ENCODE measurements at regions not wholly inside any gene's neighbourhood (a gene's known extent, or its start where the extent isn't known, plus 50 kb on each side); places are given as distances from the start of the nearest gene placed in this dataset.

GRCh38 chr5:158516521-158516920 lies 583.2 kb downstream of the EBF1 start:
- Histone ChIP-seq H2AFZ (ENCODE audit: control insufficient read depth, low read depth, low read length) (no peak overlapping the region), H3K4me3 (no peak overlapping the region), H3K4me2 (ENCODE audit: control insufficient read depth, insufficient read depth) (no peak overlapping the region), H3K36me3 (ENCODE audit: control insufficient read depth in 2 of 2, insufficient read depth in 2 of 2, low read length in 1 of 2) (no peaks in the 10 kb centered on the region), H3K27me3 (replicated peaks in 1 of 2; ENCODE audit: control insufficient read depth in 2 of 2, insufficient read depth in 2 of 2, low read length in 1 of 2) (no peaks in the 10 kb centered on the region), H3K9ac (ENCODE audit: control insufficient read depth, insufficient read depth, low read length) (no peak overlapping the region), H4K20me1 (ENCODE audit: control insufficient read depth, insufficient read depth) (no peaks in the 10 kb centered on the region), H3K4me1 (ENCODE audit: control insufficient read depth, insufficient read depth, low read length) (peaks cover 4% of the 10 kb centered on the region), H3K79me2 (ENCODE audit: control insufficient read depth, insufficient read depth, low read length) (no peaks in the 10 kb centered on the region), H3K9me3 (replicated peaks; ENCODE audit: control insufficient read depth, insufficient read depth, low read length) (no peaks in the 10 kb centered on the region), H3K27ac (ENCODE audit: control insufficient read depth, insufficient read depth) (no peak overlapping the region)
- DNase-seq (ENCODE audit: low read depth, low spot score) (no peak), FAIRE-seq (no peak), ATAC-seq (no peak)
- CTCF ChIA-PET: interaction anchor here (0.7 kb wide), 1 partner anchor 590 kb away, joined by 3 read pairs; no protein-coding TSS in a partner anchor
- TF ChIP-seq ELK1 (IDR thresholded peaks at IDR 0.05; ENCODE audit: low read depth, low read length): no peak
- no peak for TF ChIP-seq EZH2 (IDR thresholded peaks at IDR 0.05; ENCODE audit: borderline replicate concordance, control insufficient read depth, low read depth, low read length)
- TF ChIP-seq NFYB (IDR thresholded peaks at IDR 0.05; ENCODE audit: insufficient read depth, low read depth, low read length): no peak
- no peak for TF ChIP-seq SMARCA5 (IDR thresholded peaks at IDR 0.05)
- POLR2A ChIA-PET: no interaction called here
- in situ Hi-C loops (cut with MboI): no loop called here
- intact Hi-C loops (cut with micrococcal nuclease; ENCODE audit: unreplicated experiment): no loop called here
- BruUV-seq (replicated peaks): no TSS peak
- SMC1A ChIA-PET (ENCODE audit: uncharacterized antibody, unreplicated experiment): interaction anchor here (1.3 kb wide), 1 partner anchor 85 kb away, joined by 3 read pairs; no protein-coding TSS in a partner anchor
- RAD21 ChIA-PET (ENCODE audit: unreplicated experiment): no interaction called here
- 40% methylated on average over 2 of the region's 2 CpGs for WGBS (ENCODE audit: insufficient coverage, insufficient replicate concordance, low lambda C conversion rate, missing lambda C conversion rate)

- no peak overlapping the region for H3K27ac ChIP-seq (ENCODE audit: control insufficient read depth, insufficient read depth)
- DNase-seq (ENCODE audit: low read depth, low spot score): no peak
- POLR2A ChIA-PET: no interaction called here
- no peak for FAIRE-seq
- no peak overlapping the region for H3K4me2 ChIP-seq (ENCODE audit: control insufficient read depth, insufficient read depth)
- no peak overlapping the region for H2AFZ ChIP-seq (ENCODE audit: control insufficient read depth, low read depth, low read length)
- SMC1A ChIA-PET (ENCODE audit: uncharacterized antibody, unreplicated experiment): interaction anchor here (1.1 to 1.9 kb wide), 2 partner anchors 9 to 10 kb away, joined by 3 to 9 read pairs; no protein-coding TSS in a partner anchor
- RAD21 ChIA-PET (ENCODE audit: unreplicated experiment): no interaction called here
- 90% methylated on average over 3 of the region's 3 CpGs for WGBS (ENCODE audit: insufficient coverage, insufficient replicate concordance, low lambda C conversion rate, missing lambda C conversion rate)
- no peaks in the 10 kb centered on the region for H3K36me3 ChIP-seq (ENCODE audit: control insufficient read depth in 2 of 2, insufficient read depth in 2 of 2, low read length in 1 of 2)
- intact Hi-C loops (cut with micrococcal nuclease; ENCODE audit: unreplicated experiment) (no loop called here), in situ Hi-C loops (cut with MboI) (no loop called here)
- no TSS peak for BruUV-seq (replicated peaks)
- H3K27me3 ChIP-seq (replicated peaks in 1 of 2; ENCODE audit: control insufficient read depth in 2 of 2, insufficient read depth in 2 of 2, low read length in 1 of 2): no peaks in the 10 kb centered on the region
- no peaks in the 10 kb centered on the region for H3K9me3 ChIP-seq (replicated peaks; ENCODE audit: control insufficient read depth, insufficient read depth, low read length)
- no peak overlapping the region for H3K4me3 ChIP-seq
- no peaks in the 10 kb centered on the region for H4K20me1 ChIP-seq (ENCODE audit: control insufficient read depth, insufficient read depth)
- H3K79me2 ChIP-seq (ENCODE audit: control insufficient read depth, insufficient read depth, low read length): no peaks in the 10 kb centered on the region
- ATAC-seq: no peak
- H3K4me1 ChIP-seq (ENCODE audit: control insufficient read depth, insufficient read depth, low read length): peaks cover 4% of the 10 kb centered on the region
- H3K9ac ChIP-seq (ENCODE audit: control insufficient read depth, insufficient read depth, low read length): no peak overlapping the region
- CTCF ChIA-PET: interaction anchor here (1.2 kb wide), 1 partner anchor 340 kb away, joined by 3 read pairs; no protein-coding TSS in a partner anchor
- TF ChIP-seq IKZF1 (conservative IDR thresholded peaks at IDR 0.05) (no peak), ZSCAN29 (IDR thresholded peaks at IDR 0.05) (no peak), NFIC (IDR thresholded peaks at IDR 0.05; ENCODE audit: low read depth, low read length) (no peak), POLR2A (IDR thresholded peaks at IDR 0.05; ENCODE audit: low read depth, low read length) (no peak), POLR2AphosphoS5 (IDR thresholded peaks at IDR 0.05; ENCODE audit: low read length) (no peak), TCF3 (IDR thresholded peaks at IDR 0.05; ENCODE audit: borderline replicate concordance, insufficient read depth, low read depth, low read length) (no peak), EED (IDR thresholded peaks at IDR 0.05; ENCODE audit: low read depth) (no peak), NFYA (IDR thresholded peaks at IDR 0.05; ENCODE audit: borderline replicate concordance, low read depth, low read length) (no peak), FOXK2 (IDR thresholded peaks at IDR 0.05) (no peak), GABPA (IDR thresholded peaks at IDR 0.05; ENCODE audit: low read depth) (no peak), RB1 (IDR thresholded peaks at IDR 0.05; ENCODE audit: borderline replicate concordance) (no peak), EZH2 (IDR thresholded peaks at IDR 0.05; ENCODE audit: borderline replicate concordance, control insufficient read depth, low read depth, low read length) (no peak), RUNX3 (IDR thresholded peaks at IDR 0.05; ENCODE audit: low read length) (no peak)
- TF ChIP-seq, protein P1, sequence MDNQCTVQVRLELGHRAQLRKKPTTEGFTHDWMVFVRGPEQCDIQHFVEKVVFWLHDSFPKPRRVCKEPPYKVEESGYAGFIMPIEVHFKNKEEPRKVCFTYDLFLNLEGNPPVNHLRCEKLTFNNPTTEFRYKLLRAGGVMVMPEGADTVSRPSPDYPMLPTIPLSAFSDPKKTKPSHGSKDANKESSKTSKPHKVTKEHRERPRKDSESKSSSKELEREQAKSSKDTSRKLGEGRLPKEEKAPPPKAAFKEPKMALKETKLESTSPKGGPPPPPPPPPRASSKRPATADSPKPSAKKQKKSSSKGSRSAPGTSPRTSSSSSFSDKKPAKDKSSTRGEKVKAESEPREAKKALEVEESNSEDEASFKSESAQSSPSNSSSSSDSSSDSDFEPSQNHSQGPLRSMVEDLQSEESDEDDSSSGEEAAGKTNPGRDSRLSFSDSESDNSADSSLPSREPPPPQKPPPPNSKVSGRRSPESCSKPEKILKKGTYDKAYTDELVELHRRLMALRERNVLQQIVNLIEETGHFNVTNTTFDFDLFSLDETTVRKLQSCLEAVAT (IDR thresholded peaks at IDR 0.05): no peak
- TF ChIP-seq, protein P2, sequence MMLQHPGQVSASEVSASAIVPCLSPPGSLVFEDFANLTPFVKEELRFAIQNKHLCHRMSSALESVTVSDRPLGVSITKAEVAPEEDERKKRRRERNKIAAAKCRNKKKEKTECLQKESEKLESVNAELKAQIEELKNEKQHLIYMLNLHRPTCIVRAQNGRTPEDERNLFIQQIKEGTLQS (IDR thresholded peaks at IDR 0.05; ENCODE audit: borderline replicate concordance, extremely low read depth, low read depth, low read length): no peak
Measured at GRCh38 chr5:158514986-158515359, 584.7 kb downstream of the EBF1 start.
